SU-DHL-6 (cell line): ENCODE measurements at regions not wholly inside any gene's neighbourhood (a gene's known extent, or its start where the extent isn't known, plus 50 kb on each side); places are given as distances from the start of the nearest gene placed in this dataset.

Experiments
- H2AFZ ChIP-seq: fragments of 200-600 bp; sonication (generic); 2 replicates; pipeline ENCODE4 v1.6.1; 2014; ENCODE audit warnings: low read depth, mild to moderate bottlenecking, moderate library complexity, mixed read lengths, antibody characterized with exemption, low read length; ENCODE audit not compliant: severe bottlenecking
- H3F3A ChIP-seq: fragments of 200-600 bp; shearing (Covaris generic); 2 replicates; pipeline ENCODE4 v1.6.0; 2016; ENCODE audit warnings: antibody characterized with exemption, mild to moderate bottlenecking; ENCODE audit not compliant: insufficient read depth
- H3K27ac ChIP-seq: fragments of 200-600 bp; sonication (generic); 2 replicates; pipeline ENCODE4 v1.5.1; 2016; ENCODE audit warnings: low read depth, mild to moderate bottlenecking, low read length, moderate library complexity, mixed read lengths
- H3K27me3 ChIP-seq: fragments of 200-600 bp; sonication (generic), shearing (Covaris generic); 2 replicates; pipeline ENCODE4 v1.6.0; 2014; ENCODE audit warnings: mild to moderate bottlenecking, low read length
- H3K36me3 ChIP-seq: fragments of 200-600 bp; sonication (generic); 2 replicates; pipeline ENCODE4 v1.6.1; 2014; ENCODE audit warnings: mild to moderate bottlenecking, low read length, mixed read lengths
- H3K4me2 ChIP-seq: fragments of 300-600, 200-600 bp; shearing (Covaris generic), sonication (generic); 2 replicates; pipeline ENCODE4 v1.6.0; 2014; ENCODE audit warnings: low read length, low read depth, mild to moderate bottlenecking; ENCODE audit not compliant: poor library complexity, severe bottlenecking
- H3K4me3 ChIP-seq: fragments of 200-600 bp; sonication (generic); 2 replicates; pipeline ENCODE4 v1.5.1; 2014; ENCODE audit warnings: antibody characterized with exemption, low read length, mild to moderate bottlenecking, mixed read lengths; ENCODE audit not compliant: insufficient read depth, poor library complexity, severe bottlenecking
- H3K79me2 ChIP-seq: fragments of 200-600 bp; sonication (generic); 2 replicates; pipeline ENCODE4 v1.6.1; 2014; ENCODE audit warnings: mild to moderate bottlenecking, low read length, moderate library complexity; ENCODE audit not compliant: insufficient read depth
- H3K9ac ChIP-seq: fragments of 200-600 bp; sonication (generic); 2 replicates; pipeline ENCODE4 v1.7.0; 2014; ENCODE audit warnings: mild to moderate bottlenecking, low read length
- H3K9me2 ChIP-seq: fragments of 200-600 bp; sonication (generic); replicated peaks from 2 replicates; pipeline ENCODE4 v1.6.1; 2014; ENCODE audit warnings: low read length; ENCODE audit not compliant: insufficient read depth
- H3K9me3 ChIP-seq: fragments of 200-600 bp; sonication (generic); 2 replicates; pipeline ENCODE4 v1.6.1; 2014; ENCODE audit warnings: low read length, mixed read lengths; ENCODE audit not compliant: insufficient read depth
- H4K20me1 ChIP-seq: fragments of 200-600 bp; sonication (generic); 2 replicates; pipeline ENCODE4 v1.6.1; 2014; ENCODE audit warnings: low read depth, mild to moderate bottlenecking, antibody characterized with exemption, low read length, moderate library complexity, mixed read lengths
- EZH2phosphoT487 ChIP-seq: fragments of 200-600 bp; sonication (generic), shearing (Covaris generic); conservative IDR thresholded peaks from 2 replicates; pipeline ENCODE4 v1.6.1; 2018; ENCODE audit warnings: mild to moderate bottlenecking, antibody characterized with exemption, low read length, moderate library complexity, mixed read lengths
- TF ChIP-seq, protein P1 (sequence below): fragments of 200-600 bp; sonication (generic); IDR thresholded peaks from one replicate; pipeline ENCODE4 v1.5.1; 2017; ENCODE audit warnings: antibody characterized with exemption, mild to moderate bottlenecking, low read length, moderate library complexity; ENCODE audit not compliant: insufficient read depth, poor library complexity, severe bottlenecking

DNA sequence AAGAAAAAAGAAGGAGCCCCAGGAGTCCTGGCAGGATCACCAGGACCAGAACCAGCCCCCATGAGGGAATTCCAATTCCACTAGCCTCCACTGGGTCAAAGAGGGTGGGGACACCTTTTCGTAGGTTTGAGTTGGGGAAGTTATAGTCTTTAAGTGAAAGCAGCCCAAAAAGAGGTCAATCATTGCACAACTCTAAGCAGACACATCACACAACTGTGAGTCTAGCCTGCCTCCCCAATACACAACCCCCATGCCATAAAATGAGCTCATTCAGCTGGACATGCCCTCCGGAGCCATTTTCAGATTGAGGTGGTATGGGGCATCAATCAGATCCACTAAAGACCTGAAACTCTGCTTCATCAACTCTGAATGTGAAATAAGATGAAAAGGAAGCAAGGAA is 179.9 kb downstream of the NPHP4 start:
- no peaks in the 10 kb centered on the region for H3K9me2 ChIP-seq
- H3K27ac ChIP-seq = no peak overlapping the region
- no peaks in the 10 kb centered on the region for H3K27me3 ChIP-seq
- H2AFZ ChIP-seq = no peak overlapping the region
- H3K36me3 ChIP-seq = no peaks in the 10 kb centered on the region
- no peaks in the 10 kb centered on the region for H3F3A ChIP-seq
- no peak for TF ChIP-seq EZH2phosphoT487
- TF ChIP-seq, protein P1, sequence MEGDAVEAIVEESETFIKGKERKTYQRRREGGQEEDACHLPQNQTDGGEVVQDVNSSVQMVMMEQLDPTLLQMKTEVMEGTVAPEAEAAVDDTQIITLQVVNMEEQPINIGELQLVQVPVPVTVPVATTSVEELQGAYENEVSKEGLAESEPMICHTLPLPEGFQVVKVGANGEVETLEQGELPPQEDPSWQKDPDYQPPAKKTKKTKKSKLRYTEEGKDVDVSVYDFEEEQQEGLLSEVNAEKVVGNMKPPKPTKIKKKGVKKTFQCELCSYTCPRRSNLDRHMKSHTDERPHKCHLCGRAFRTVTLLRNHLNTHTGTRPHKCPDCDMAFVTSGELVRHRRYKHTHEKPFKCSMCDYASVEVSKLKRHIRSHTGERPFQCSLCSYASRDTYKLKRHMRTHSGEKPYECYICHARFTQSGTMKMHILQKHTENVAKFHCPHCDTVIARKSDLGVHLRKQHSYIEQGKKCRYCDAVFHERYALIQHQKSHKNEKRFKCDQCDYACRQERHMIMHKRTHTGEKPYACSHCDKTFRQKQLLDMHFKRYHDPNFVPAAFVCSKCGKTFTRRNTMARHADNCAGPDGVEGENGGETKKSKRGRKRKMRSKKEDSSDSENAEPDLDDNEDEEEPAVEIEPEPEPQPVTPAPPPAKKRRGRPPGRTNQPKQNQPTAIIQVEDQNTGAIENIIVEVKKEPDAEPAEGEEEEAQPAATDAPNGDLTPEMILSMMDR = no peak
- no peak overlapping the region for H3K4me3 ChIP-seq
- H3K9ac ChIP-seq = no peak overlapping the region
- H3K4me2 ChIP-seq = no peak overlapping the region
- H4K20me1 ChIP-seq = no peaks in the 10 kb centered on the region
- no peaks in the 10 kb centered on the region for H3K79me2 ChIP-seq
- H3K9me3 ChIP-seq = no peaks in the 10 kb centered on the region

- TF ChIP-seq EZH2phosphoT487 = no peak
- TF ChIP-seq, protein P1 = no peak
- no peak overlapping the region for H3K4me3 ChIP-seq
- H3K27me3 ChIP-seq = no peaks in the 10 kb centered on the region
Measured at GRCh38 chr1:5811419-5811818, 180.8 kb downstream of the NPHP4 start.

DNA sequence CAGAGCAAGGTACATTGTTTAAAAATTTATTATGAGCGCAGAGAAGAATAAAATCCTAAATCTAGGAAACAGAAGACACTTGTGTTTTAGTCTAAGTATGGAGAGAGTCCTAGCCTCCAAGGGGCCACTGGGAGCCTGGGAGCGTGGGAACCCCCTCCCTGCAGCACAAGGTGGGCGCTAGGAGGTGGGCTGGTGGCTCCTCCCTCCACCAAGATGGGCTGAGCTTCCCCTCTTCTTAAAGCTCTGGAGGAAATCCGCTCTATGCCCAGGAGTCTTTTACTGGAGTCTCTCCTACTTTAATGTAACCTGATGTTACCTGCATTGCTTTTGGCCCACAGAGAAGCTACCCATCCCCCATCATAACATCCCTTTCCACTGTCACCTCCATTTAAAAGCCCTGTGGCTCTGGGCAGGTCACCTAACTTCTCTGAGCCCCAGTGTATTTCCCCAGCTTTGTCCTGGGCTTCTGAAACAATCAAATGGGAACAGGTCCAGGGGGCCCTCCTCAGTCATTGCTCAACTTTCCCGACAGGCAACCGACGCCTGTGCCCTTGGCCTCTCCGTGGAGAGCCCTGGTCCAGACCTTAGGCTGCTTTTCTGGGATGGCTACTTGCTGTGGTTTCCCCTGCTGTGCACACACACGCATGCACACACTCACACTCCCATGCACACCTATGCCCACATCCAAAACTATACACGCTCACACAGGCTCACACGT is 181.5 kb downstream of the NPHP4 start:
- no peaks in the 10 kb centered on the region for H3K79me2 ChIP-seq
- no peak overlapping the region for H3K4me2 ChIP-seq
- H3K9me2 ChIP-seq = no peaks in the 10 kb centered on the region
- no peak overlapping the region for H3K4me3 ChIP-seq
- H4K20me1 ChIP-seq = no peaks in the 10 kb centered on the region
- H3K36me3 ChIP-seq = no peaks in the 10 kb centered on the region
- H2AFZ ChIP-seq = no peak overlapping the region
- no peaks in the 10 kb centered on the region for H3F3A ChIP-seq
- no peak for TF ChIP-seq EZH2phosphoT487
- TF ChIP-seq, protein P1 = no peak
- no peak overlapping the region for H3K27ac ChIP-seq
- H3K27me3 ChIP-seq = no peaks in the 10 kb centered on the region
- no peak overlapping the region for H3K9ac ChIP-seq
- H3K9me3 ChIP-seq = no peaks in the 10 kb centered on the region

More at GRCh38 chr1:5811419-5811818, 180.8 kb downstream of the NPHP4 start:
- H3F3A ChIP-seq = no peaks in the 10 kb centered on the region
- no peaks in the 10 kb centered on the region for H3K9me2 ChIP-seq
- H3K9me3 ChIP-seq = no peaks in the 10 kb centered on the region
- no peaks in the 10 kb centered on the region for H3K79me2 ChIP-seq
- no peak overlapping the region for H2AFZ ChIP-seq
- no peak overlapping the region for H3K4me2 ChIP-seq
- H3K27ac ChIP-seq = no peak overlapping the region
- H4K20me1 ChIP-seq = no peaks in the 10 kb centered on the region
- H3K36me3 ChIP-seq = no peaks in the 10 kb centered on the region
- no peak overlapping the region for H3K9ac ChIP-seq
